NCI-H2029 (cell line): ENCODE measurements at regions not wholly inside any gene's neighbourhood (a gene's known extent, or its start where the extent isn't known, plus 50 kb on each side); places are given as distances from the start of the nearest gene placed in this dataset.
"Not testable (repeated sequence)": the region's sequence is repeated elsewhere in the genome, so short reads cannot be mapped to it uniquely, and the experiment has no call there.

Source experiments
- DNase-seq: peaks from one replicate; lab custom pipeline; 2025; lab: John Stamatoyannopoulos, UW

- no peak for DNase-seq
Observed at GRCh38 chr3:102036472-102036871, 187.2 kb downstream of the NFKBIZ start.

GRCh38 chr3:102037209-102037608, 187.9 kb downstream of the NFKBIZ start:
- no peak for DNase-seq

- DNase-seq: no peak
Observed at GRCh38 chr3:102037791-102038190, 188.5 kb downstream of the NFKBIZ start.

GRCh38 chr3:102038477-102039142, 189.3 kb downstream of the NFKBIZ start:
- no peak for DNase-seq

GRCh38 chr3:102040144-102040543, 190.8 kb downstream of the NFKBIZ start:
- DNase-seq: not testable (repeated sequence)

- no peak for DNase-seq
Observed at GRCh38 chr3:102053375-102053989, 204.2 kb downstream of the NFKBIZ start.

GRCh38 chr3:102054543-102055080, 205.3 kb downstream of the NFKBIZ start:
- no peak for DNase-seq

GRCh38 chr3:102057781-102058421, 208.6 kb downstream of the NFKBIZ start:
- DNase-seq: no peak

GRCh38 chr3:102059145-102059943, 210.0 kb downstream of the NFKBIZ start:
- no peak for DNase-seq

- no peak for DNase-seq
Observed at GRCh38 chr3:102060814-102061213, 211.5 kb downstream of the NFKBIZ start.

GRCh38 chr3:102063572-102063971, 214.3 kb downstream of the NFKBIZ start:
- DNase-seq: no peak

GRCh38 chr3:102066470-102066869, 217.2 kb downstream of the NFKBIZ start:
- DNase-seq: no peak

- DNase-seq: no peak
Observed at GRCh38 chr3:102068327-102068726, 219.0 kb downstream of the NFKBIZ start.

GRCh38 chr3:102068736-102069135, 219.4 kb downstream of the NFKBIZ start:
- no peak for DNase-seq

GRCh38 chr3:102069211-102069662, 219.9 kb downstream of the NFKBIZ start:
- no peak for DNase-seq

GRCh38 chr3:102074946-102075345, 225.6 kb downstream of the NFKBIZ start:
- DNase-seq: no peak

- no peak for DNase-seq
Observed at GRCh38 chr3:102078401-102078800, 229.1 kb downstream of the NFKBIZ start.

GRCh38 chr3:102078854-102079808, 229.8 kb downstream of the NFKBIZ start:
- no peak for DNase-seq

- no peak for DNase-seq
Observed at GRCh38 chr3:102079809-102080197, 230.5 kb downstream of the NFKBIZ start.

- no peak for DNase-seq
Observed at GRCh38 chr3:102081572-102082289, 232.4 kb downstream of the NFKBIZ start.
